Osteoblast (primary cell): ENCODE measurements at regions not wholly inside any gene's neighbourhood (a gene's known extent, or its start where the extent isn't known, plus 50 kb on each side); places are given as distances from the start of the nearest gene placed in this dataset.
"Not testable (repeated sequence)": the region's sequence is repeated elsewhere in the genome, so short reads cannot be mapped to it uniquely, and the experiment has no call there.

Experiments used
- DNase-seq: peaks from one replicate; pipeline ENCODE4 v3.0.0; 2011; ENCODE audit warnings: low spot score, mixed read lengths; ENCODE audit not compliant: insufficient read length; ENCODE audit errors: missing footprints
- H2AFZ ChIP-seq: 2 replicates; pipeline ENCODE4 v1.6.0; 2011; ENCODE audit warnings: mild to moderate bottlenecking, low read length
- H3K27ac ChIP-seq: 2 replicates; pipeline ENCODE4 v1.5.1; 2011; ENCODE audit warnings: mild to moderate bottlenecking, low read depth, low read length, moderate library complexity
- H3K27me3 ChIP-seq: 2 replicates; pipeline ENCODE4 v1.6.0; 2012; ENCODE audit warnings: mild to moderate bottlenecking, control low read depth, inconsistent platforms, low read length, moderate library complexity; ENCODE audit not compliant: insufficient read depth
- H3K36me3 ChIP-seq: 2 replicates; pipeline ENCODE4 v1.5.1; 2011; ENCODE audit warnings: mild to moderate bottlenecking, low read length, control low read depth, moderate library complexity; ENCODE audit not compliant: insufficient read depth
- H3K4me1 ChIP-seq: 2 replicates; pipeline ENCODE4 v1.5.1; 2011; ENCODE audit warnings: mild to moderate bottlenecking, low read length, control low read depth, moderate library complexity; ENCODE audit not compliant: insufficient read depth
- H3K4me2 ChIP-seq: 2 replicates; pipeline ENCODE4 v1.6.0; 2011; ENCODE audit warnings: mild to moderate bottlenecking, low read length; ENCODE audit not compliant: insufficient read depth
- H3K4me3 ChIP-seq: fragments of 200-600 bp; sonication (generic); 3 replicates; pipeline ENCODE4 v1.5.1; 2012; ENCODE audit warnings: mild to moderate bottlenecking, low read length, inconsistent platforms; ENCODE audit not compliant: insufficient read depth
- H3K79me2 ChIP-seq: 2 replicates; pipeline ENCODE4 v1.6.0; 2012; ENCODE audit warnings: mild to moderate bottlenecking, low read length, control low read depth, inconsistent platforms; ENCODE audit not compliant: insufficient read depth
- H3K9me3 ChIP-seq: 2 replicates; pipeline ENCODE4 v1.5.1; 2011; ENCODE audit warnings: low read depth, low read length, control low read depth
- H4K20me1 ChIP-seq: 2 replicates; pipeline ENCODE4 v1.6.0; 2012; ENCODE audit warnings: mild to moderate bottlenecking, low read length, control low read depth; ENCODE audit not compliant: insufficient read depth
- TF ChIP-seq, protein P1 (sequence below): IDR thresholded peaks from 2 replicates; pipeline ENCODE4 v1.5.1; 2011; ENCODE audit warnings: mild to moderate bottlenecking, low read depth, low read length, moderate library complexity; ENCODE audit errors: extremely low read depth

DNA sequence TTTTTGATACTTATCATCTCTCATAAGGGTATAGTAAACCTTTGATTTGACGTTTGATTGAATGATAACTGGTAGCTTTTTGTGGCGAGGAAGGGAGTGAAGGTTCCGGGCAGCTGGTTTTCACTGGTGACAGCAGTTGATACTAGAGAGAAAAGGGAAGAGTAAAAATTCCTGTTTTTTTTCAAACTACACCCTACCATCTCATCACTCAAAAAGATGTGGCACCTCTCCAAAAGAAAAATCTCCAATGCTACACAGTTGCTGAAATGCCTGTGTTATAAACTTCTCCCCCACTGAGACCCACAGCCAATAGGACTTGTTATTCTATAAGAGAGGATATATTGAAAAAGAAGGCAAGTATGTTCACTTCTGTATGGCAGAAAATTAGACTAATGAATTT is 154.0 kb downstream of the MAIP1 start:
- DNase-seq: no peak
- no peak overlapping the region for H3K4me2 ChIP-seq
- no peaks in the 10 kb centered on the region for H3K36me3 ChIP-seq
- no peaks in the 10 kb centered on the region for H3K9me3 ChIP-seq
- H2AFZ ChIP-seq: no peak overlapping the region
- H3K4me1 ChIP-seq: no peaks in the 10 kb centered on the region
- no peak overlapping the region for H3K27ac ChIP-seq
- H3K4me3 ChIP-seq: no peak overlapping the region
- H3K79me2 ChIP-seq: no peaks in the 10 kb centered on the region
- H3K27me3 ChIP-seq: no peaks in the 10 kb centered on the region
- TF ChIP-seq, protein P1, sequence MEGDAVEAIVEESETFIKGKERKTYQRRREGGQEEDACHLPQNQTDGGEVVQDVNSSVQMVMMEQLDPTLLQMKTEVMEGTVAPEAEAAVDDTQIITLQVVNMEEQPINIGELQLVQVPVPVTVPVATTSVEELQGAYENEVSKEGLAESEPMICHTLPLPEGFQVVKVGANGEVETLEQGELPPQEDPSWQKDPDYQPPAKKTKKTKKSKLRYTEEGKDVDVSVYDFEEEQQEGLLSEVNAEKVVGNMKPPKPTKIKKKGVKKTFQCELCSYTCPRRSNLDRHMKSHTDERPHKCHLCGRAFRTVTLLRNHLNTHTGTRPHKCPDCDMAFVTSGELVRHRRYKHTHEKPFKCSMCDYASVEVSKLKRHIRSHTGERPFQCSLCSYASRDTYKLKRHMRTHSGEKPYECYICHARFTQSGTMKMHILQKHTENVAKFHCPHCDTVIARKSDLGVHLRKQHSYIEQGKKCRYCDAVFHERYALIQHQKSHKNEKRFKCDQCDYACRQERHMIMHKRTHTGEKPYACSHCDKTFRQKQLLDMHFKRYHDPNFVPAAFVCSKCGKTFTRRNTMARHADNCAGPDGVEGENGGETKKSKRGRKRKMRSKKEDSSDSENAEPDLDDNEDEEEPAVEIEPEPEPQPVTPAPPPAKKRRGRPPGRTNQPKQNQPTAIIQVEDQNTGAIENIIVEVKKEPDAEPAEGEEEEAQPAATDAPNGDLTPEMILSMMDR: no peak
- no peaks in the 10 kb centered on the region for H4K20me1 ChIP-seq

DNA sequence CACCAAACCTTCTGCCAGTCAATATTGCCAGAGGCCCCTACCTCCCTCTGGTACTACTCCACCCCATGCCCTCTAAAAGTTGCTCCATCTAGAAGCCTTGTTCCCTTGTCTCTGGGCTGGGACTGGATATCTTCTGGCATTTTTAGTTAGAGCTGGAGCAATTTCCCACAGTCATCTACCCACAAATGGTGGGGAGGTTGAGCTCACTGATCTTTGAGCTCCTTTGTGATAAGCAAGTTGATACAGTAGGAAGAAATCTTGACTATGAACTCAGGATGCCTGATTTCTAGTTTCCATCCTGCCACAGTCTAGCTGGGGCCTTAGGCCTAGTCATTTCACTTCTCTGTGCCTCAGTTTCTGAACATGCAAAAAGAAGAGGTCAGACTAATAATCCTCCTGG is 155.0 kb downstream of the MAIP1 start:
- no peaks in the 10 kb centered on the region for H3K79me2 ChIP-seq
- TF ChIP-seq, protein P1: no peak
- no peaks in the 10 kb centered on the region for H4K20me1 ChIP-seq
- DNase-seq: no peak
- no peaks in the 10 kb centered on the region for H3K36me3 ChIP-seq
- H3K4me3 ChIP-seq: no peak overlapping the region
- no peak overlapping the region for H2AFZ ChIP-seq
- H3K27ac ChIP-seq: no peak overlapping the region
- H3K9me3 ChIP-seq: no peaks in the 10 kb centered on the region
- no peaks in the 10 kb centered on the region for H3K4me1 ChIP-seq
- no peak overlapping the region for H3K4me2 ChIP-seq
- H3K27me3 ChIP-seq: no peaks in the 10 kb centered on the region

DNA sequence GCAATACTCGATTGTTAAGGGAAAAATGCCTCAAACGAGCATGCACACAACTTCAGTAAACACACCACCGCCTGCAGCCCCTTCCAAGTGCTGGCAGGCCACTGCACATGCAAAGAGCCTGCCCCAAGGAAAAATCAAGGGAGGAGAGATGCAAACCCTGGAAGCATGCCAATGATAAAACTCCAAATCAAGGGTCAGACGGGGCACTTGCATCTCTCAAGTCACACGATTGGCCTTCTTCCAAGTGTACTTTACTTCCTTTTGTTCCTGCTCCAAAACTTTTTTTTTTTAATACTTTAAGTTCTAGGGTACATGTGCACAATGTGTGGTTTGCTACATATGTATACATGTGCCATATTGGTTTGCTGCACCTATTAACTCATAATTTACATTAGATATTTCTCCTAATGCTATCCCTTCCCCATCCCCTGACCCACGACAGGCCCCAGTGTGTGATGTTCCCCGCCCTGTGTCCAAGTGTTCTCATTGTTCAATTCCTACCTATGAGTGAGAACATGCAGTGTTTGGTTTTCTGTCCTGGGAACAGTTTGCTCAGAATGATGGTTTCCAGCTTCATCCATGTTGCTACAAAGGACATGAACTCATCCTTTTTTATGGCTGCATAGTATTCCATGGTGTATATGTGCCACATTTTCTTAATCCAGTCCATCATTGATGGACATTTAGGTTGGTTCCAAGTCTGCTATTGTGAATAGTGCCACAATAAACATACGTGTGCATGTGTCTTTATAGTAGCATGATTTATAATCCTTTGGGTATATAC is 157.8 kb downstream of the MAIP1 start:
- not testable (repeated sequence) for H4K20me1 ChIP-seq, H3K9me3 ChIP-seq, H3K4me2 ChIP-seq, H3K4me1 ChIP-seq, H3K36me3 ChIP-seq, H3K27me3 ChIP-seq, H2AFZ ChIP-seq, DNase-seq, H3K79me2 ChIP-seq, H3K4me3 ChIP-seq, H3K27ac ChIP-seq

DNA sequence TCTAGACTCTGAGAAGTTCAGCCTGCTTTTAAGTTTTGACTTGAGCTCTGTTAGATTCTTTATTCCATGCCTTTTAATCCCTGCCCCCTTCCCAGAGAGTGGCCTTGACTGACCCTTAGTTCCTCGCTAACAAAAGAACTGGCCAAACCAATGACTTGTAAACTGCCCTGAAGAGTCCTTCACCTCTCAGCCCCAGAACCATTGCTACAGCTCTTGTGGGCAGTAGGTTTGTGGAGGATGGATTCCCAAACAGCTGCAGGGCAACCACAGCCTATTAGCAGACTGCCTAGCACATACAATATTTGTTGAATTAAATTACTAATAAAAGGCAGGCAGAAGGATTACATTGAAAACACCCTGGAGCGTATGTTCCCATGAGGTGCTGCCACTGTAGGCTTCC is 163.9 kb downstream of the MAIP1 start:
- no peak overlapping the region for H2AFZ ChIP-seq
- no peaks in the 10 kb centered on the region for H3K36me3 ChIP-seq
- no peaks in the 10 kb centered on the region for H3K79me2 ChIP-seq
- H3K4me1 ChIP-seq: no peaks in the 10 kb centered on the region
- no peak for DNase-seq
- peaks cover 2% of the 10 kb centered on the region for H3K27me3 ChIP-seq
- TF ChIP-seq, protein P1: no peak
- H3K4me2 ChIP-seq: no peak overlapping the region
- no peak overlapping the region for H3K4me3 ChIP-seq
- no peaks in the 10 kb centered on the region for H4K20me1 ChIP-seq
- H3K27ac ChIP-seq: no peak overlapping the region
- no peaks in the 10 kb centered on the region for H3K9me3 ChIP-seq
